H1 (cell line): ENCODE measurements at regions not wholly inside any gene's neighbourhood (a gene's known extent, or its start where the extent isn't known, plus 50 kb on each side); places are given as distances from the start of the nearest gene placed in this dataset.

Experiments used
- TF ChIP-seq, protein P1 (sequence below): fragments of 300-600 bp; sonication (generic); IDR thresholded peaks from 2 replicates; pipeline ENCODE4 v1.7.1; 2012; ENCODE audit warnings: low read length, moderate library complexity, mild to moderate bottlenecking, inconsistent platforms; ENCODE audit not compliant: insufficient replicate concordance

DNA sequence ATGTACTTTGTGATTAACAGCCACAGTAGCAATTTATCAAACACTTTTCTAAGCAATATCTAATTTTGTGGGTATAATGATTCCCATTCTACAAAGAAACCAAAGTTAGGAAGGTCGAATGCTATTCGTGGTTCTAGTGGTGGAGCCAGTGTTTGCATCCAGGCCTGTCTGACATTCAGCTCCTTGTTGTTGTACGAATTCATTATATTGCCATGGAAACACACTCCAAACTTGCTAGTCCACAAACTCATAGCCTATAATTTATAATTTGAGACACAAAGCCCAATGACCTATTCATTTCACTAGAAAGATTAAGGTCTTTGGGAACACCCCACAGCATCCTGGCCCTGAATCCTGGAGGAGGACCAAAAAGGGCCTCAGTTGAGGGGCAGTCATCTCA, 52.0 kb upstream of the FRAS1 start (continued):
- TF ChIP-seq, protein P1, sequence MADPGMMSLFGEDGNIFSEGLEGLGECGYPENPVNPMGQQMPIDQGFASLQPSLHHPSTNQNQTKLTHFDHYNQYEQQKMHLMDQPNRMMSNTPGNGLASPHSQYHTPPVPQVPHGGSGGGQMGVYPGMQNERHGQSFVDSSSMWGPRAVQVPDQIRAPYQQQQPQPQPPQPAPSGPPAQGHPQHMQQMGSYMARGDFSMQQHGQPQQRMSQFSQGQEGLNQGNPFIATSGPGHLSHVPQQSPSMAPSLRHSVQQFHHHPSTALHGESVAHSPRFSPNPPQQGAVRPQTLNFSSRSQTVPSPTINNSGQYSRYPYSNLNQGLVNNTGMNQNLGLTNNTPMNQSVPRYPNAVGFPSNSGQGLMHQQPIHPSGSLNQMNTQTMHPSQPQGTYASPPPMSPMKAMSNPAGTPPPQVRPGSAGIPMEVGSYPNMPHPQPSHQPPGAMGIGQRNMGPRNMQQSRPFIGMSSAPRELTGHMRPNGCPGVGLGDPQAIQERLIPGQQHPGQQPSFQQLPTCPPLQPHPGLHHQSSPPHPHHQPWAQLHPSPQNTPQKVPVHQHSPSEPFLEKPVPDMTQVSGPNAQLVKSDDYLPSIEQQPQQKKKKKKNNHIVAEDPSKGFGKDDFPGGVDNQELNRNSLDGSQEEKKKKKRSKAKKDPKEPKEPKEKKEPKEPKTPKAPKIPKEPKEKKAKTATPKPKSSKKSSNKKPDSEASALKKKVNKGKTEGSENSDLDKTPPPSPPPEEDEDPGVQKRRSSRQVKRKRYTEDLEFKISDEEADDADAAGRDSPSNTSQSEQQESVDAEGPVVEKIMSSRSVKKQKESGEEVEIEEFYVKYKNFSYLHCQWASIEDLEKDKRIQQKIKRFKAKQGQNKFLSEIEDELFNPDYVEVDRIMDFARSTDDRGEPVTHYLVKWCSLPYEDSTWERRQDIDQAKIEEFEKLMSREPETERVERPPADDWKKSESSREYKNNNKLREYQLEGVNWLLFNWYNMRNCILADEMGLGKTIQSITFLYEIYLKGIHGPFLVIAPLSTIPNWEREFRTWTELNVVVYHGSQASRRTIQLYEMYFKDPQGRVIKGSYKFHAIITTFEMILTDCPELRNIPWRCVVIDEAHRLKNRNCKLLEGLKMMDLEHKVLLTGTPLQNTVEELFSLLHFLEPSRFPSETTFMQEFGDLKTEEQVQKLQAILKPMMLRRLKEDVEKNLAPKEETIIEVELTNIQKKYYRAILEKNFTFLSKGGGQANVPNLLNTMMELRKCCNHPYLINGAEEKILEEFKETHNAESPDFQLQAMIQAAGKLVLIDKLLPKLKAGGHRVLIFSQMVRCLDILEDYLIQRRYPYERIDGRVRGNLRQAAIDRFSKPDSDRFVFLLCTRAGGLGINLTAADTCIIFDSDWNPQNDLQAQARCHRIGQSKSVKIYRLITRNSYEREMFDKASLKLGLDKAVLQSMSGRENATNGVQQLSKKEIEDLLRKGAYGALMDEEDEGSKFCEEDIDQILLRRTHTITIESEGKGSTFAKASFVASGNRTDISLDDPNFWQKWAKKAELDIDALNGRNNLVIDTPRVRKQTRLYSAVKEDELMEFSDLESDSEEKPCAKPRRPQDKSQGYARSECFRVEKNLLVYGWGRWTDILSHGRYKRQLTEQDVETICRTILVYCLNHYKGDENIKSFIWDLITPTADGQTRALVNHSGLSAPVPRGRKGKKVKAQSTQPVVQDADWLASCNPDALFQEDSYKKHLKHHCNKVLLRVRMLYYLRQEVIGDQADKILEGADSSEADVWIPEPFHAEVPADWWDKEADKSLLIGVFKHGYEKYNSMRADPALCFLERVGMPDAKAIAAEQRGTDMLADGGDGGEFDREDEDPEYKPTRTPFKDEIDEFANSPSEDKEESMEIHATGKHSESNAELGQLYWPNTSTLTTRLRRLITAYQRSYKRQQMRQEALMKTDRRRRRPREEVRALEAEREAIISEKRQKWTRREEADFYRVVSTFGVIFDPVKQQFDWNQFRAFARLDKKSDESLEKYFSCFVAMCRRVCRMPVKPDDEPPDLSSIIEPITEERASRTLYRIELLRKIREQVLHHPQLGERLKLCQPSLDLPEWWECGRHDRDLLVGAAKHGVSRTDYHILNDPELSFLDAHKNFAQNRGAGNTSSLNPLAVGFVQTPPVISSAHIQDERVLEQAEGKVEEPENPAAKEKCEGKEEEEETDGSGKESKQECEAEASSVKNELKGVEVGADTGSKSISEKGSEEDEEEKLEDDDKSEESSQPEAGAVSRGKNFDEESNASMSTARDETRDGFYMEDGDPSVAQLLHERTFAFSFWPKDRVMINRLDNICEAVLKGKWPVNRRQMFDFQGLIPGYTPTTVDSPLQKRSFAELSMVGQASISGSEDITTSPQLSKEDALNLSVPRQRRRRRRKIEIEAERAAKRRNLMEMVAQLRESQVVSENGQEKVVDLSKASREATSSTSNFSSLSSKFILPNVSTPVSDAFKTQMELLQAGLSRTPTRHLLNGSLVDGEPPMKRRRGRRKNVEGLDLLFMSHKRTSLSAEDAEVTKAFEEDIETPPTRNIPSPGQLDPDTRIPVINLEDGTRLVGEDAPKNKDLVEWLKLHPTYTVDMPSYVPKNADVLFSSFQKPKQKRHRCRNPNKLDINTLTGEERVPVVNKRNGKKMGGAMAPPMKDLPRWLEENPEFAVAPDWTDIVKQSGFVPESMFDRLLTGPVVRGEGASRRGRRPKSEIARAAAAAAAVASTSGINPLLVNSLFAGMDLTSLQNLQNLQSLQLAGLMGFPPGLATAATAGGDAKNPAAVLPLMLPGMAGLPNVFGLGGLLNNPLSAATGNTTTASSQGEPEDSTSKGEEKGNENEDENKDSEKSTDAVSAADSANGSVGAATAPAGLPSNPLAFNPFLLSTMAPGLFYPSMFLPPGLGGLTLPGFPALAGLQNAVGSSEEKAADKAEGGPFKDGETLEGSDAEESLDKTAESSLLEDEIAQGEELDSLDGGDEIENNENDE = no peak
- TF ChIP-seq, all 59 proteins: peak for 0
